ENCODE measurements at regions not wholly inside any gene's neighbourhood (a gene's known extent, or its start where the extent isn't known, plus 50 kb on each side); places are given as distances from the start of the nearest gene placed in this dataset.

DNA sequence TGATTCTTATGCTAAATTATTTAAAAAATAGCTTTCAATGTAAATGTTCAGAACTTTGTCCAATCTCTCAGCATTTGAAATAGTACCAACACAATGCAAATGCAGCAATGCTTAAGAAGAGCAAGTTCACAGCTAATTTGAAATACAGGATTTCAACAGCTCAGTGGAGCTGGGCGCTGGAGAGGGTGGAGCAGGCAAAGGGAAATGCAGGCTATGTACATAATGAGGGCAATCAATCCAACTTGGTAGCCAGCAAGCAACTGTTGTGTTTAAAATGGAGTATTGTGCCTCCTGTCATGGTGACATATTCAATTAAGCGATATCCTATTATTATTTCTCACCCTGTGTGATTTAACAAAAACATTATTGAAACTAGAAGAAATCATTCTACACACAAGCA is 568.8 kb downstream of the PSAT1 start:
- Histone ChIP-seq H3K4me1 (no peaks in the 10 kb centered on the region; the same call in 1 of the 2 replicates), H3K4me3 (no peak overlapping the region), H3K36me3 (no peaks in the 10 kb centered on the region), H3K27me3 (no peaks in the 10 kb centered on the region), H3K9me3 (replicated peaks) (no peaks in the 10 kb centered on the region), H3K27ac (no peak overlapping the region)
- no peak for DNase-seq

DNA sequence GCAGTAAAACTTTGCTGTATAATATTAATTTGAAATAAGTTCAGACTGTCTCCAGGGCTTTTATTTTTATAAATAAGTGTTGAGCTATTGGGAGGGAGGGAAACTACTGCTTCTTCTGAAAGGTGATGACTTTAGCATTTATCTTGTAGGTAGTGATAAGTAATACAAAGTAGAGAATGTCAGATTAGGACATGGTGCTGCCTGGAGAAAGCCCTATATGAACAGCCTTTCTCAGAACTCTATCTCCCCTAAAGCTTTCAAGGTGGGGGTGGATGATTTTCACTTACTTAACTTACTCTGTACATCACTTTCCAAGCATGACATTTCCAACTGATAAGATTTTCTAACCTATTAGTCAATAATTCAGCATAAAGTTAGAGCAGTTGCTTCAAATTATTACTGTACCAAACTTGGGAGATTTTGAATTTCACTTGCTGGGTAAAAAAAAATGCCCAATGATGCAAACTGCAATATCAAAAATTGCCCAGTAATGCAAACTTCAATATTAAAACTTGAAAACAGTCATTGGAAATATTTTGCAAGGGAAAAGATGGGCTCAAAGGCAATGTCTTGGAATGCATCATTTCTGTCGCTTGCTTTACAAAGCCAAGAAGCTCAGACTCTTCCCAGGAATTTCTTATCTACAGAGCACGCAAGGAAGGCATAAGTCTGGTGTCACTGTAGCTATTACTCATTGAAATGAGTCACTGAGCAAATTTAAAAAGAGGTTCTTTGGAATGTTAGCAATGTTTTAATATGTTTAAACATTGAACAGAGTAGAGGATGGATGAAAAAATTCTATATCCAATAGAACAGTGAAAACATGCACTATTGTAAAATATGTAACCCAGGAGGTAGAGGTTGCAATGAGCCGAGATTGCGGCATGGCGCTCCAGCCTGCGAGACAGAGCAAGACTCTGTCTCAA is 569.5 kb downstream of the PSAT1 start:
- Histone ChIP-seq H3K27ac (no peak overlapping the region), H3K36me3 (no peaks in the 10 kb centered on the region), H3K27me3 (no peaks in the 10 kb centered on the region), H3K9me3 (replicated peaks) (no peaks in the 10 kb centered on the region), H3K4me1 (no peaks in the 10 kb centered on the region; the same call in 1 of the 2 replicates), H3K4me3 (no peak overlapping the region)
- DNase-seq = no peak

DNA sequence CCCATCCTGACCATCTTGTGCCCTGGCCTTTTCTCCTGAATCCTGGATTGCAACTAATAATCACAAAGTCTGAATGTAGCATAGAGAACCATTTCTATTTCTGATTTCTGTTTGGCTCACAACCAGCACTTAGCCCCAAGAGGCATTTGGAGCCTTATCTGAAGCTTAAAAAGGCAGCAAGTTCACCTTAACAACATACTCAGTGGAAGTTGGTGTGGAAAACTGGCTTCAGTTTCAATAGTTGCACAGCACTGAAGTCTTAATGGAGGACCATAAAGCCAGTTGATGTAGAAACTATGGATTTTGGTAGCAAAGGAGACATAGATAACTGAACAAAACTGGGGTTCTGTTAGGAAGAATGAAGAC is 574.1 kb downstream of the PSAT1 start:
- H3K36me3 ChIP-seq = no peaks in the 10 kb centered on the region
- no peaks in the 10 kb centered on the region; the same call in 1 of the 2 replicates for H3K4me1 ChIP-seq
- H3K9me3 ChIP-seq (replicated peaks) = peaks cover 4% of the 10 kb centered on the region; the same call in 1 of the 2 replicates
- H3K27me3 ChIP-seq = no peaks in the 10 kb centered on the region
- no peak for DNase-seq
- H3K4me3 ChIP-seq = no peak overlapping the region
- H3K27ac ChIP-seq = no peak overlapping the region

DNA sequence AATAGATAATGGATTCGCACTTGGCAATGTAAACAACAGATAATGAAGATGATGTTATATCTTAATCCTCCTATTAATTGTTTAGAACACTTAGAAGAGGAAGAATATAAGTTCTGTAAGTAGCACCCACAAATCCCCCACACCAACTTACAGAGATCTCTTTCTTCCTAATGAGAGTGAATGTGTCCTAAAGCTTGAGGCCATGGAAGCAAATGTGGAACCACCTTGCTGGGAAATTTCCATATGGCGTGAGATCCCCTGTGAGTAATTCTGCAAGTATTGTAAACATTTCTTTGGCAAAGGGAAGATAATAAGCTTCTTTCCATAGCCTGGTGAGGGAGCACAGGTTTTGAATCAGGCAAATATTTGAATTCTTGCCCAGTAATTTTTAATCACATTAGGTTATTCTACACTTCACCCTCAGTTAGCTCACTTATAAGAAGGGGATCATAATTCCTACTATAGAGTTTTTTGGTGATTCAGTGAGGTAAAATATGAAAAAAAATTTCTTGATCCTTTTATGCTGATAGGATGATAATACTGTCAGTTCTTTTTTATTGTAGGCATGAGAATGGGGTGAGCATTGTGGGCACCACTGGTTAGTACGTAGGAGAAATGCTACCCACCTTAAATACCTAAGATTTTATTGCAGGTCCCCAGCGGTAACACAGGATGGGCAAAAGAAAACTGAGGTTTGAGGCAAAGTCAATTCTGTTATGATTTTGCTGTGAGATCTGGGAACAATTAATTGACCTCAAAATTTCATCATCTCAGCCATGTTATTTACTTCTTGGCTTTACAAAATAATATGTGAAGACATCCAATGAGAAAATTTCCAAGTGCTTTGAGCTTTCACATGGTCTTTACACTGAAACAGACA is 574.8 kb downstream of the PSAT1 start:
- Histone ChIP-seq H3K27me3 (no peaks in the 10 kb centered on the region), H3K27ac (no peak overlapping the region), H3K36me3 (no peaks in the 10 kb centered on the region), H3K4me1 (no peaks in the 10 kb centered on the region; the same call in 1 of the 2 replicates), H3K4me3 (no peak overlapping the region), H3K9me3 (replicated peaks) (peaks cover 4% of the 10 kb centered on the region; the same call in 1 of the 2 replicates)
- DNase-seq = no peak

DNA sequence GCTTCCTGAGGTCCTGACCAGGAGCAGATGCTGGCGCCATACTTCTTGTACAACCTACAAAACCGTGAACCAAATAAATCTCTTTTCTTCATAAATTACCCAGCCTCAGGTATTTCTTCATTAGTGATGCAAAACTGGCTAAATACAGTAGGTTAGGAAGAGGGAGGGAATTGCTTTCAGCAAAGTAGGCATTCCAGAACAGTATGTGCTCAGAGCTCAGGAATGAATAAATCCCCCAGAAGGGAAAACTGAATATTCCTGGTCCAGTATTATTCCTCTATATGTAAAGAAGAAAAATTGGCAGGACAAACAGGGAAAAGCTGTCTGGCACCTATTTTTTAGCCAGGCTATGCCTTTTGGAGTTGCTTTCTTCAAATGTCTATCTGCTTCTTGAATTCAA is 577.1 kb downstream of the PSAT1 start:
- Histone ChIP-seq H3K4me1 (no peaks in the 10 kb centered on the region), H3K27me3 (no peaks in the 10 kb centered on the region), H3K36me3 (no peaks in the 10 kb centered on the region), H3K9me3 (replicated peaks) (peaks cover 4% of the 10 kb centered on the region; the same call in 1 of the 2 replicates), H3K4me3 (no peak overlapping the region), H3K27ac (no peak overlapping the region)
- DNase-seq = no peak

DNA sequence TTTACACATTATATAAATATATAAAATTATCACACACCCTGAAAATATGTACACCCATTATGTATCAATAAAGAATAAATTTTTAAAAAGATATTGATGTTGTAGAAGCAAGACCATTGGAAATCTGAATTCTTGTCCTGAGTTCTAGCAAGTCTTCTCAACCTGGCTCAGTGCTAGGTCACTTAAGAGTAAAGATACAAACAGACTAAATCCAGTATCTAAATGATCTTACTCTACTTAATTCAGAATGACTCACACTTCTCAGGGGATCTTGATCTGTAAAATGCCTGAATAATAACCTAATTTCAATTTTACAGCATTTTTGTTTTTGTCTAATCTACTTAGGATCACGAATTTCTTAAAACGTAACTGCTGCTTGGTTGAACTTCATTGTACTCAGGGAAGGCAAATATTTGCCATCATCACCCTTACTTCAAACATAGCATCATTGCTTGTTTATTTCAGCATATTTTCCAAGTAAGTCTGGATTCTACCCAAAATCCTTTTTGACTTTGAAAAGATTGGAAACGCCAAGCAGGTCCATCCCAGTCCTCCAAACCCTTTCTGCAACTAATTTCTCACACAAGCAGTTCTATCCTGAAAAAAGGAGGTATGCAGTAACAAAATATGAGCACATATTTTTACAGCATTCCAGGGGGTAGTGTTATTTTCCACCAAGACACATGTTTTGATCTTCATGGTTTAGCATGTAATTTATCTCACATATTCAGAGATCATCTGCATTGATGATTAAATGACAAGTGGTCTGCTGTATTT is 582.6 kb downstream of the PSAT1 start:
- Histone ChIP-seq H3K4me1 (no peaks in the 10 kb centered on the region), H3K27me3 (no peaks in the 10 kb centered on the region), H3K4me3 (no peak overlapping the region), H3K9me3 (replicated peaks) (no peaks in the 10 kb centered on the region), H3K27ac (no peak overlapping the region), H3K36me3 (no peaks in the 10 kb centered on the region)
- DNase-seq = no peak

DNA sequence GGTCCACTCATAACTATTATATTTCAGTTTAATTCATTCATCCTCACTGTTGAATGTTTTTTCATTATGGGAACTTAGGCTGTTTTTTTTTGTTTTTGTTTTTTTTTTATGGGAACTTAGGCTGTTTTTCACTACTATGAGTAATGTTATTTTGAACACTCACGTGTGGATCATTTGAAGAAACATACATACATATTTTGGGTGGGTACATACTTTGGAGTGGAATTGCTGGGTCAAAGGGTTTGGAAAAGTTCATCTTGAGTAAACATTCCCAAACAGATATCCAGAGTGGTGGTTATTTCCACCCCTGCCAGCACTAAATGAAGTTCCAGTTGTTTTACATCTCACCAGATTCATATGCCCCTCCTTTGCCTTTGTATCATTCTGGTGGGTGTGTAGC is 584.4 kb downstream of the PSAT1 start:
- Histone ChIP-seq H3K4me3 (no peak overlapping the region), H3K9me3 (replicated peaks) (no peaks in the 10 kb centered on the region)
- no peak for DNase-seq

DNA sequence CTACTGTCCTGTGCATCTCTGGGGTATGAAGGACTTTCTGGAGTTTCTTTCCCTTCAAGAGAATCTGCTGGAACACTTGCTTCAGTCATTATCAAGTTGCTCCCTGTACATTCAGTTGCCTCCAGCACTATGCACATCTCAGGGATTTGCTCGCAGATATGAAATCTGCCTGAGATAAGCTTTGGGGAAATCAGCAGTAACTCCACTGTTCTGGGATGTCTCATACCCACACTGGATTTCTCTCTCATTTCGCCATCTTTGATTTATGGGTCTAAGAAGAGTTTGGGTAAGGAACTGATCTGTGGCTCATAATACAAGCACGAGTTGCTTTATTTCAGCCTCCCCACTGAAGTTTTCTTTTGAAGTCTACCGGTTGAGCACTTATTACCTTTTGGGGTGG is 585.6 kb downstream of the PSAT1 start:
- Histone ChIP-seq H3K27ac (no peak overlapping the region), H3K4me1 (no peaks in the 10 kb centered on the region), H3K27me3 (no peaks in the 10 kb centered on the region), H3K9me3 (replicated peaks) (no peaks in the 10 kb centered on the region), H3K4me3 (no peak overlapping the region), H3K36me3 (no peaks in the 10 kb centered on the region)
- DNase-seq = no peak

More for the DNA sequence above, 584.4 kb downstream of the PSAT1 start:
- no peaks in the 10 kb centered on the region for H3K4me1 ChIP-seq
- H3K27ac ChIP-seq = no peak overlapping the region
- no peaks in the 10 kb centered on the region for H3K36me3 ChIP-seq
- no peaks in the 10 kb centered on the region for H3K27me3 ChIP-seq

DNA sequence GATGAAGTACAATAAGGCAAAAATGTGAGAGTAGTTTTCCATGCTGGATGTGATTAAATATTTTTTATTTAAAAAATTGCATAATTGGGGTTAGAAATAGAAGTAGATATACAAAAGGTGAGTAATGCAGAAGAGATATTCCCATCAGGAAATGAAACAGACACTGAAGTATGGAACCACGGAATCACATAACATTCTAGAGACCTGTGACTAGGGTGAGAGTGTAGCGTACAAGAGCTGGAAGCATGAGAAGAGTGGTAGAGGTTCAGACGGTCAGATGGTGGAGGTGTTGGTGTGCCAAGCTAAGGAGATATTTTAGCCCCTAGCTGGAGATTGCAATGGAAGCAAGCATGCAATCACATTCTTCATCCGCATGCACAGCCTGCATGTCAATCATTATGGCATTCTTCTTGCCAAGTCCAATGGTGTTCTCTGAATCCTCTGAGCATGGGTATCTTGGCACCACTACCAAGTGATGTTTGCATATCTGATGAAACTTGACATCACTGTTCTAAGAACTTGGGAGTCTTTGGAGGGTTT is 587.8 kb downstream of the PSAT1 start:
- DNase-seq = no peak
- no peak overlapping the region for H3K27ac ChIP-seq

DNA sequence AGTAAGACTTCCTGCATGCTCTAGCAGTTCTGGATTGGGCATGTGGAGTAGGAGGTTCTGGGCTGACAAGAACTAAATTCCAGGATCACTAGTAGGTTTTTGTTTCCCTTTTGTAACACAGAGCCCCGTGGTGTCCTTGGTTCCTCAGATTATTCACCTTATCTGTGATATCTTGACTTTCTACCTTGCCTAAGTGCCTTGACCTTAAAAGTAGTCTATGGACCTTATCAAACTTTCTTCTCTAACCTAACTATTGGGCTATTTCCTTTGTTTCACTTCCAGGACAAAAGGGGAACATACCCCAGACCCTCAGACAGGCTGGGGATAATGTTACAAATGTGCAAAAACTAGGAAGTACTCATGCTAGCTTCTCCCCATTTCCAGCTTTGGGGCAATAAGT is 595.3 kb downstream of the PSAT1 start:
- H3K27ac ChIP-seq = no peak overlapping the region
- no peaks in the 10 kb centered on the region for H3K27me3 ChIP-seq
- H3K4me1 ChIP-seq = no peaks in the 10 kb centered on the region
- H3K36me3 ChIP-seq = no peaks in the 10 kb centered on the region
- peaks cover 4% of the 10 kb centered on the region; the same call in 1 of the 2 replicates for H3K9me3 ChIP-seq (replicated peaks)
- no peak for DNase-seq
- no peak overlapping the region for H3K4me3 ChIP-seq

More for the DNA sequence above, 587.8 kb downstream of the PSAT1 start:
- Histone ChIP-seq H3K9me3 (replicated peaks) (no peaks in the 10 kb centered on the region), H3K4me1 (no peaks in the 10 kb centered on the region), H3K36me3 (no peaks in the 10 kb centered on the region), H3K27me3 (no peaks in the 10 kb centered on the region), H3K4me3 (no peak overlapping the region)

DNA sequence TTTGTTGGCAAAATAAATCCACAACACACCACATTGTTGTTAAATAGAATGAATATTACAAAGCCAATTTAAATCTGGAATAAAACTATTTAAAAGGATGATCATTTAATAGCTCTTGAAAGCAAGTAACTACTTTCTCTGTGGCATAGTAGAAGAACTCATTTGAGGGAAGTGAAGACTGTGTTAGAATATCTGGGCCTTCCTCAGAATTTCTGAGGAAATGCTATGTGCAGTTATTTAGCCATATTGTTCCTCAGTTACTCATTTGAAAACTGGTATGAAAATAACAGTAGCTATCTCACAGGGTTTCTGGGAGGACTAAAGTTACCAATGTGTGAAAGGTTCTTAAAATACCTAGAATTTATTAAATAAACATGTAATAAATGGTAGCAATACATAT is 595.8 kb downstream of the PSAT1 start:
- no peak overlapping the region for H3K4me3 ChIP-seq
- H3K27ac ChIP-seq = no peak overlapping the region
- H3K27me3 ChIP-seq = no peaks in the 10 kb centered on the region
- no peaks in the 10 kb centered on the region for H3K36me3 ChIP-seq
- no peak for DNase-seq
- H3K4me1 ChIP-seq = no peaks in the 10 kb centered on the region
- peaks cover 4% of the 10 kb centered on the region; the same call in 1 of the 2 replicates for H3K9me3 ChIP-seq (replicated peaks)

DNA sequence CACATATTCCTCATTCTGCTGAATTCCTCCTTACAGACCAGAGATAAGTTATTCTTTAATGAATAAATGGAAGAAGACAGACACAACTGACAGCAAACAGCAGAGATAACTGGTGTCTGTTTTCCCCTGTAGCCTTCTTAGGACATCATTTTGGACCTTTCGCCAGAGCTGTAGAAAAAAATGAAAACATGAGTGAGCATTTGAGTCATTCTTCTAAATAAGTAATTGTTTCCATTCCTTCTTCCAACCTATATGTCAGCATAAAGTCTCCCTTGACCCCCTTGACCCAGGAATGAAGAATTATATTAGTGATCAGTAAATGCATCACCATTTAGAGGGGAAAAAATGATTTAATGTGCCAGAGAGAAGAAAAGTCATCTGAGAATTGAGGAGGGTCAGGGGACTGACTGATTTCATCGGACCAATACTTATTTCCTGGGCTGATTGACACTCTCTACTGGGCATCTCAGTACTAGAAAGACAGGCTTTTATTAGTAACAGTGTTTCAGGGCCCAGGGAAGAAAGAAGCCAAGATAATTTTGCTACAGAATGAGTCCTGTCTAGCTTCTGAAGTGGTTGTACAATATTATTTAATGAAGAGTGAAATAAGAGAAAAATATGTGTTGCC is 597.0 kb downstream of the PSAT1 start:
- no peak overlapping the region for H3K27ac ChIP-seq
- H3K36me3 ChIP-seq = no peaks in the 10 kb centered on the region
- no peak for DNase-seq
- H3K4me1 ChIP-seq = no peaks in the 10 kb centered on the region
- no peaks in the 10 kb centered on the region for H3K27me3 ChIP-seq
- peaks cover 4% of the 10 kb centered on the region; the same call in 1 of the 2 replicates for H3K9me3 ChIP-seq (replicated peaks)
- H3K4me3 ChIP-seq = no peak overlapping the region

DNA sequence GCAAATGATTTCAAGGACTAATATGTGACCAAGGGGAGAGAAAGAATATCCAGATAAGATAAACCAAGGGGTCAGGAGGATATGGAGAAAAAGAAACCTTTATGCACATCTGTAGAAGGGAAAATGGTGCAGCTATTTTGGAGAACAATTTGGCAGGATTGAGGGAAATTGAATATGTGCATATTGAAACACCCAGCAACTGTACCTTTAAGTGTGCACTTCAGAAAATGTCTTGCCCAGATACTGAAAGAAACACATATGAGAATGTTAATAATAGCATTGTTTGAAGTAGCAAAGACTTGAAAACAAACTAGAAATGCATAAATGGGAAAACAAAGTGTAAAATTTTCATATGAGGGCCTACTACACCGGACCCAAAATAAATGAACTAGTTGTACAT is 599.6 kb downstream of the PSAT1 start:
- no peak for DNase-seq
- no peak overlapping the region for H3K27ac ChIP-seq
- H3K4me1 ChIP-seq = no peaks in the 10 kb centered on the region
- H3K27me3 ChIP-seq = no peaks in the 10 kb centered on the region
- H3K4me3 ChIP-seq = no peak overlapping the region
- H3K36me3 ChIP-seq = no peaks in the 10 kb centered on the region
- H3K9me3 ChIP-seq (replicated peaks) = no peaks in the 10 kb centered on the region; the same call in 1 of the 2 replicates

DNA sequence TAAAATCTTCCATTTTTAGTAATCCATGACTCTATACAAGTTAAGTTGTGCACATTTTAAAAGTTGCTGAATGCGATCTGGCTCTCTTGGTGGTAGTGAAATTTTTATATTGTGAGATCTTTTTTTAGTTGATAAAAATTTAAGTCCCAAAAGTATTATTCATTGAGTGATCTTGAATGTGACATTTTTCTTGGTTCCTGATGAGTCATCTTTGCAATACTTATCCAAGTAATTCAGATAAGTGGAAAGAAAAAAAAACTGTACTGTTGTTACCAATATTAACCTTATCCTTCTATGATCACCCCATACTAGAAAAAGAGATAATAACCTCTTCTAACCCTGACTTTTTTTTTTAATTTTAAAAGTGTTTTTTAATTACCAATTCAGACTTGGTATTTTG is 601.3 kb downstream of the PSAT1 start:
- DNase-seq = no peak
- H3K9me3 ChIP-seq (replicated peaks) = no peaks in the 10 kb centered on the region
- no peak overlapping the region for H3K4me3 ChIP-seq

More for the DNA sequence above, 601.3 kb downstream of the PSAT1 start:
- Histone ChIP-seq H3K4me1 (peaks cover 5% of the 10 kb centered on the region; the same call in 1 of the 2 replicates), H3K27me3 (no peaks in the 10 kb centered on the region), H3K27ac (no peak overlapping the region), H3K36me3 (no peaks in the 10 kb centered on the region)
